22Rv1 (cell line): ENCODE measurements at regions not wholly inside any gene's neighbourhood (a gene's known extent, or its start where the extent isn't known, plus 50 kb on each side); places are given as distances from the start of the nearest gene placed in this dataset.

ENCODE experiments used
- ZFX ChIP-seq: fragments of 450-650 bp; IDR thresholded peaks from 2 replicates; pipeline ENCODE4 v1.6.1; 2017; ENCODE audit warnings: antibody characterized with exemption, borderline replicate concordance
- TF ChIP-seq, protein P1 (sequence below): fragments of 450-650 bp; IDR thresholded peaks from 2 replicates; pipeline ENCODE4 v1.5.1; 2017; ENCODE audit warnings: mild to moderate bottlenecking

DNA sequence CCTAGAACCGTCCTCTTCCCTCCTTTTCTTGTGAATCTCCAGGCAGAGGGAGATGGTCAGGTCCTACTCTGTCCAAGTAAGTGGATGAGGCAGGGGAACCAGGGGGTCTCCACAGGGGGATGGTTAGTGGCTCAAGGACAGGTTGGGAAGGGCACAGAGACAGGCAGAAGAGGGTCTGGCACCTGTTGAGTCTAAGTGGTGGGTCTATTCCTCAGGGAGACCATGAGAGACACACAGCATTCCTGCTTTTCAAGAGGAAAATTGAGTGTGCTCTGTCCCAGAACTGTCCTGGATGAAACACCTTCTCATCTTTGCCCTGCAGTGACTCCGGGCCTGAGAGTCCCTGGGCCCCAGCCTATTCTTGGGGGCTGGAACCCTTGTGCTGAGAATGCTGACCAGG is 184.8 kb upstream of the GALNT17 start:
- TF ChIP-seq, protein P1, sequence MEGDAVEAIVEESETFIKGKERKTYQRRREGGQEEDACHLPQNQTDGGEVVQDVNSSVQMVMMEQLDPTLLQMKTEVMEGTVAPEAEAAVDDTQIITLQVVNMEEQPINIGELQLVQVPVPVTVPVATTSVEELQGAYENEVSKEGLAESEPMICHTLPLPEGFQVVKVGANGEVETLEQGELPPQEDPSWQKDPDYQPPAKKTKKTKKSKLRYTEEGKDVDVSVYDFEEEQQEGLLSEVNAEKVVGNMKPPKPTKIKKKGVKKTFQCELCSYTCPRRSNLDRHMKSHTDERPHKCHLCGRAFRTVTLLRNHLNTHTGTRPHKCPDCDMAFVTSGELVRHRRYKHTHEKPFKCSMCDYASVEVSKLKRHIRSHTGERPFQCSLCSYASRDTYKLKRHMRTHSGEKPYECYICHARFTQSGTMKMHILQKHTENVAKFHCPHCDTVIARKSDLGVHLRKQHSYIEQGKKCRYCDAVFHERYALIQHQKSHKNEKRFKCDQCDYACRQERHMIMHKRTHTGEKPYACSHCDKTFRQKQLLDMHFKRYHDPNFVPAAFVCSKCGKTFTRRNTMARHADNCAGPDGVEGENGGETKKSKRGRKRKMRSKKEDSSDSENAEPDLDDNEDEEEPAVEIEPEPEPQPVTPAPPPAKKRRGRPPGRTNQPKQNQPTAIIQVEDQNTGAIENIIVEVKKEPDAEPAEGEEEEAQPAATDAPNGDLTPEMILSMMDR, result no peak
- TF ChIP-seq ZFX, result no peak
